GM18508 (cell line): ENCODE measurements at regions not wholly inside any gene's neighbourhood (a gene's known extent, or its start where the extent isn't known, plus 50 kb on each side); places are given as distances from the start of the nearest gene placed in this dataset.
"Not testable (repeated sequence)": the region's sequence is repeated elsewhere in the genome, so short reads cannot be mapped to it uniquely, and the experiment has no call there.

Source experiments
- ATAC-seq: cut with Tn5 transposase; IDR thresholded peaks from one replicate; pipeline ENCODE4 v1.9.1; 2021; ENCODE audit warnings: moderate number of reproducible peaks; ENCODE audit not compliant: insufficient read depth, unreplicated experiment

DNA sequence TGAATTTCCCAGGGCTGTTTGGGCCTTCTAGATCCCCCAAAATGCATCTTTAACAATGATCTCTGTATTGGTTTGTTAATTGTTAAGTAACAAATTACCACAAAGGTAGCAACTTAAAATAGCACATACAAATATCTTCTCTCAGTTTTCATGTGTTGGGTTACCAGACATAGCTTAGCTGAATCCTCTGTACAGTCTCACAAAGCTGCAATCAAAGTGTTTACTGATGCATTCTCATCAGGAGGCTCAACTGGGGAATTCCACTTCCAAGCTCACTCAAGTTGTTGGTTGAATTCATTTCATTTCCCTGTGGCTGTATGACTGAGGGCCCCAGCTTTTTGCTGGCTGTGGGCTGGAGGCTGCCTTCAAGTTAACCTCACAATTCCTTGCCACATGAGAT lies 297.6 kb downstream of the RPLP1 start:
- ATAC-seq, result no peak

DNA sequence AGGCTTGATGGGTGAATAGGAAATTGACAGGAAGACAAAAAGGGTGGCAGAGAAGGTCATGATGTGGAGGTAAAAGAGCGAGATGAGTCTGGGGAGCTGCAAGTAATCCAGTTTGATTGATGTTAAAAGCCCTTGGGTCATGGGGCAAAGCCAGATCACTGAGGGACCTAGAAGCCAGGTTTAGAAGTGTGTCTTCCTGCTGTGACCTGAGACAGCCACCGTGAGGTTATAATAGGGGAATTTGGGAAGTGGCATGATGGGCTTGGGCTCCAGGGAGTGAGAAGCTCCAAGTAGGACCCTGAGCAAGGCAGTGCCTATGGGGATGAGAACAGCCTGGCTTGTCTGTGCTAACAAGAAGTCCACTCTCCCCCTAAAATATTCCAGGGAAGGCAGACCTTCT lies 298.5 kb downstream of the RPLP1 start:
- ATAC-seq, result no peak

DNA sequence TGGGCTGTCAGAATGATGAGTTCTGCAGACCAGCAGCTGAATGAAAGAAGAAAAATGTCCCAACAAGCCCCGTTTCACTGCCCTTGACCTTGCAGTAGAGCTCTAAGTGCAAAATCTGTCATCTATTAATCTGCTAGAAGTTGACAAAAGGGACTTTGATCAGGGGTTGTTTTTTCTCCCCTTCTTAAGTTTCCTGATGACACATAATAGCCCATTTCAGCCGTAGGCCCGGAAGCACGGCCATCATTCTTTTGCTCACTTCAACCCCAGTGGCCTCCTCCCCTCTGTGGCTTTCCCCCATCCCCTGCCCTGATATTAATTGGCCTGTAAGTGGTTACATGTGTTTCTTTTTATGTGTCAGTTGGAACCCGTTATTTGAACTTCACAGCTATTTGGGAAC lies 298.9 kb downstream of the RPLP1 start:
- ATAC-seq, result no peak

DNA sequence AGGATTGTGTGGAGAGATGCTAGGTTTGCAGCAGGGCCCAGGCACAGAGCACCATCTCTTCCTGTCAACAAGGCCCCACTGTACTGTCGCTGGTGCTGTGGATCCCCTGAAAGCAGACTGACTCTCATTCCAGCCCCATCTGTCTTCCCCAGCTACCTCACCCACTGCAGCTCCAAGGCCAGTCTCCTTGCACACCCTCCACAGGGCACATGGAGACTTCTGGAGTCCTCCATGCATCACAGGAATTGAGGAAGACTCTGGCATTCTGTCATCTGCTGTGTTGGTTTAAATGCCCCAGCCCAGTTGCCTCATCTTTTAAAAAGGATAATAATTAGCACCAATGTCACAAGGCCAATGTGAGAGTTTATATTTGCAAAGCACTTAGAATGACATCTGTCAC lies 301.2 kb downstream of the RPLP1 start:
- no peak for ATAC-seq

DNA sequence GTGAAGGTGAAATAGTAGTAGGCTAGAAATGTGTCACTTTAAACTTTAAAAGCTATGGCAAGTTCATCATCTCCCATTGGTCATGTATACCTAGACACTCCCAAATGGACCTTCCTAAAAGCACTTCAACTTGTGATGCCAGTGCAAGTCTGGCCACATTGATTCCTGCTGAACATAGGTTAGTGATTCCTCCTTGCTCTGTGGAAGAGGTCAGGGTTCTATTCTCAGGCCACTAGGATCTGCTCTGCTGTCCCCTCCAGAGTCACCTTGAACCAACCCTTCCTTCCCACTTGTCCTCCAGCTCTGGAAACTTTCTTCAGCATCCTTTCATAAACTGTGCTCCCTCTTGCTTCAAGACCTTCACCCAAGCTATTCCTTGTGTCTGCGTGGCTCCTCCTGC lies 301.7 kb downstream of the RPLP1 start:
- no peak for ATAC-seq

DNA sequence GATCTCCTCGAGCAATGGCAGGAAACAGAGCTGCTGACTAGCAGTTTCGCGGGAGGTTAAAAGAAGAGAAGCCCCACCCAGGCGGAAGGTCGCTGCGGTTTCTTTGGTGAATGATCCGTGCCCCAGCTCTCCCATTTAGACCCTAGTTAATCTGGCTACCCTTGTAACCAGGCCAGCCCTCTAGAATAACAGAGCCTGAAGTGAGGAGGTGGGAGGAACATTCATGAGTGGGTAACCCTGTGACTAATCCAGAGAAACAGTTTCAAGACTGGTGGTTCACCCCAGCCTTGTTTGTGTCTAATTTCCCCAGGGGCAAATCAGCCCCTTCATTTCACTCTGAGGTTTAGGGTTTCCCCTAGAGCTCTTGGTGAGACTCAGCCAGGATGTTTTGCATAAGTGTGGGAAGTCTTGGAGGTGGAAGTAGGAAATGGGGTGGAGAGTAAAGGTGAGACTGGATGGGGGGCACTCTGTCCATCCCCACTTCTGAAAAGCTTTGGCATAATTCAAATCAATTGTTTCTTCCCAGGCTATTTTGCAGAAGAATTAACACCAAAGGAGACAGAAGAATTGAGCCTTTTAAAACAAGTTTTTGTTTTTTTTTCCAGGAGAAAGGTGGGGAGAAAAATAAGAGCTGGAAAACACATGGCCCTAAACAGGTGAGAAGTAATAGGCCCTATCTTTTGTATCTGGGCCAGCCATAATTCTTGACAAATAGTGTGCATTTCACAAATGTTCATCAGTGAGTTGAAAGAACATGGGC lies 303.1 kb downstream of the RPLP1 start:
- ATAC-seq, result peak; percentile 70

DNA sequence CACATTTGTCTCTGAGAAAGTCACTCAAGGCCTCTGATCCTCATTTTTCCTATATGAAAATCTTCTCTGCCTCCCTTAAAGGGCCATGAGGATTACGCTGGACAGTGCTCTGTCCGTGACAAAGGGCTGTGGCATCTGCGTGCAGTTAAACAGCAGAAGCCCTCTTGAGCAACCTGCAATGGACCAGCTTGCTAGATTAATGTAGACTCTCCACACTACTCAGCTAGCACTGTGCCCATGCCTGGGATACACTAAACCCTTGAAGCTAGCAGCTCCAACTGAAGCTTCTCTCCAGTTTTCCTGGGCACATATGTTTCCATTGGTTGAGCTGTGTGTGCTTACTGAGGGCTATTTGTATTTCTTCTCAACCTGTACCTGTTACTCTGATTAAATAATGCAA lies 303.8 kb downstream of the RPLP1 start:
- no peak for ATAC-seq

DNA sequence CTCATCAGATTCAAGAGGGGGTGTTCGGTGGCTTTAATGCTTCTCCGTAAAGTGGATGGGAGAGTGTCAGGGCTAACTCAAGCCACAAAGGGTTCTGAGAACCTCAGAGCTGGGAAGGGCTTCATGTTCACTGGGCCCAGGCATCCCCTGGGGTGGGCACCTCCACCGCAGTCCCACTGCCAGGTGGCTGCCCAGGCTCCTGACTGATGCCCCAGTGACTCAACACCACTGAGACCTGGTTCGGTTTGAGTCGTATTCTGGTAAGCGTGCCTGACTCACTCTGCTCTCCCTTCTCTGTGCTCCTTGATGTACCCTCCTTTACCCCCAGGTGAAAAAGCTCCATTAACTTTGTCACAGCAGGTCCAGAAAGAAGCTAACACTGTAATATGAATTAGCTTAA lies 304.6 kb downstream of the RPLP1 start:
- no peak for ATAC-seq

DNA sequence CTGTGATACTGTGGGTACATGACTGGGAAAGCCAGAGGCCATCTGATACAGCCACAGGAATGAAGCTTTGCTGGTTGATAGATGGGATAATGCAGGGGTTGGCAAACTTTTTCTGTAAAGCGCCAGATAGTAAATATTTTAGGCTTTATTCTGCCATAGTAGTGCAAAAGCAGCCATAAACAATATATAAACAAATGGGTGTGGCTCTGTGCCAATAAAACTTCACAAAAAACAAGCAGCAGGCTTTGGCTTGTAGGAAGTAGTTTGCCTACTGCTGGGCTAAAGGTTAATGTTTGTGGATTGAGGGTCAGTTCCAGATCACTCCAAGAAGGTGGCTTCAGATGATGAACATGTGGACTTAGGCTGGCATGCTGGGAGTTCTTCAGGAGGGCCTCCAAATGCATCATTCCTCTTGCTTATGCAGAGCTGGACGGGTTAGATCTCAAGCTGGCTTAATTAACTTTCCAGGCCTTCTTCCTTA lies 305.7 kb downstream of the RPLP1 start:
- no peak for ATAC-seq

DNA sequence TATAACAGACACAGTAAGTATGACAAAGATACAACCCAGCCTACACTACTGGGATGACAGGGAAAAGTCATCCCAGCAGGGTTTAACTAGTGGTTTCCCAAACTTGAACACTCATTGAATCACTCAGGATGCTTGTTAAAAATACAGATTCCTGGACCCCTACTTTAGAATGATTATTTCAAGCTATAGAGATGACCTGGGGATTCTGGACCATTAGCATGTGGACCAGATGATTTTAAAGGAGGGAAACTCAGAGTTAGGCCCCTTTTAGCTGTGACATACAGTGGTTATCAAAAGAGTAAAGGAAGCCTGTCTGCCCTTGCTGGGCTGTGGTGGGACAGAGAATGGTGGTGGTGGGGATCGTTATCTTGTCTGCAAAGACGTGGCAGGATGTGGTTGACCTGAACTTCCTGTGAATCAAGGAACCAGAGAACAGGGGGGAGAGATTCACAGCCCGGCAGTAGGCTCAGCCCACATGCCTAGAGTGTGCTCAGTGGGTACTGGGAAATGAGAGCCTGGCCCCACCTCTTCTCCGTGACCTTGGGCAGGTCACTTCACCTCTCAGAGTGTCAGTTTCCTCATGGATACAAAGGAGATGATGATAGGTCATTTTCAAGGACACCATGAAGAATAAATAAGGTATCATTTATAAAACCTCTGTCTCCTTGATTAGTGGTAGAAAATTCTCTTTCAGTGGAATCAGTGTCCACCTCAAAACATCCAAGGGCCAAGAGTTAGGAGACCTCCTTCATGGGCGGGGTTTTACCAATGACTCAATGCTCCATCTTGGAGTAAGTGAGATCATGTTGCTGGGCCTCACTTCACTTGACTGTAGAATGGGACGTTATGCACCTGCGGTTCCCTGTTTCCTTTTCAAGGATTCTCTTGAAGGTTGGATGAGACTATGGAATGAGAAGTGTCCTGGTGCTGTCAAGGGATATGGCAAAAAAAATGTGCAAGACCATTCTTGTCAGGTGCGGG lies 306.5 kb downstream of the RPLP1 start:
- no peak for ATAC-seq

DNA sequence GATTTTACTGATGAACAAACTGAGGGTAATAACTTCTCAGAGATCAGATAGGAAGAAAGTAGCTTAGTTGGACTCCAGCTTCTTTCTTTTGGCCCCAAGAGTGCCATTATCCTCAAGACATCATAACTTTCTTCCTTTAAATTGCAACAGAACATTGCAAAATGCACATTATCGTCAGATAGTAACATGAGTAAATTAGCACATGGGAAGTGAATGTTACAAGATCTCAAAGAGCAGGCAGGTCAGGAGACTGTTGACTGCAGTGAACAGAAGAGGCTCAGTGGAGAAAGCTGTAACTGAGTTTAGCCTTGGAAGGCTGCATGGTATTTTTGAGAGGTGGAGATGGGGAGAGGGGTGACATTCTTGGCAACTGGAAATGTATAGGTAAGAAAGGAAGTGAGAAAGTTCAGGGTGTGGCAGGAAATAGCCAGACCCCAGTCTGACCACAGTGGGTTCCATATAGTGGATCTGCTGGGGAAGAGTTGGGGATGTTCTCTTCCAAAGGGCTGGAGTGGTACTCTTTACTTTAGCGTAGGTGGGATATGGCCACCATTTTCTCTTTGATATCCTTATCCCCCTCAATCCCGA lies 307.7 kb downstream of the RPLP1 start:
- no peak for ATAC-seq

DNA sequence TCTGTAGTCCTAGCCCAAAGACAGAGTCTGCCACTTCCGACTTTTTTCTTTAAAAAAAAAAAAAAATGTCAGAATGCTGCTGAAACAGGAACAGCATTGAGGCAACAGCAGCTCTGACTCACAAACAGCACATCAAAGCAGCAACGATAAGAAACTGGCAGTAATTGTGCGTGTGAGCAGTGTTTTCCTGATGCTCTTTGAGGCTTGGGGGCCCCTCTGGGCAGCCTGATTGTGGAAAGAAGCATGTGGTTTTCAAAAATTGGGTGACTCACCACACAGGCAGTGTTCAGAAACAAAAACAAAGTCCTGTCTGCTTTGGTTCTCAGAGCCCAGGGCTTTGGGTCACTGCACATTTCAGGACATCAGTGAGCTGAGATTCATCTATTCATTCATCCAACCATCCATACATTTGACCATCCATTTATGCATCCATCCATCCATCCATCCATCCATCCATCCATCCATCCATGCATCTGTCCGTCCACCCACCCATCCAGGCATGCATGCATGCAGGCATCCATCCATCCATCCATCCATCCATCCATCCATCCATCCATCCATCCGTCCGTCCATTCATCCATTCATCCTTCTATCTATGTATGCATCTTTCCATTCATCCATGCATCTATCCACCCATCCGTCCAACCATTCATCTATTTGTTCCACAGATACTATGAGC lies 308.4 kb downstream of the RPLP1 start:
- ATAC-seq, result peak; percentile 46

DNA sequence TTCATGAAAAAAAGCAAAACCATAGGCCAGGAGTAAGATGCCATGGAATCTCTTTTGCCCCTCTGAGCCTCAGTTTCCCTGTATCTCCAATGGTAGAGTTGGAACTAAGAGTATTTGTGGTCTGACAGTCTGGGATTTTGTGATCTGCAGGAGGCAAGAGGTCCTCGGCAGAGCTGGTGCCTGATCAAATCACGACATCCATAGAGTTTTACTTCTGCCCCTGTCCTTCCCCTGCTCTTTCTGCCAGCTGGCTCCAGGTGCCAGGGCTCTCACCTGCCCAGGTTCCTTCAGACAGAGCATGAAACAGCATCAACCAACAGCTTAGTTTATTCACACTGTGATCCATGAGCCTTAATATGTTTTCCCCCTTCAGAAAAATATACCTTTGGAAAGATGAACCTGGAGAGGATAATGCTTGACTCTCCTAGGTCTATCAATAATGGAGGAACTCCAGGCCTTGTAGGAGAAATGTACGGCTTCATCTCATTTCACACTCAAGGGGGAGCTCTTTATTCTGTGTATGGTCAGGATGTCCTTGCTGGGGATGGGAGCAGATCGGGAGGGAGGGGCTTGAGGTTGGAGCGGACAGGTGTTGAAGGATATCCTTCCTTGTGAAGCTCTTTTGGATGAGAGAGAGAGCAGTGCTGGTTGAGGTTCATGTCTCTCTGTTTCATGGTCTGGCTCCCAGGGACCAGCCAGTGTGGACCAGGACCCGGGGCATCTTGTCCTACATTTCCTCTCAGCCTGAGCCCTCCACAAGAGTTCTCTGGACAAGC lies 309.9 kb downstream of the RPLP1 start:
- ATAC-seq, result no peak

DNA sequence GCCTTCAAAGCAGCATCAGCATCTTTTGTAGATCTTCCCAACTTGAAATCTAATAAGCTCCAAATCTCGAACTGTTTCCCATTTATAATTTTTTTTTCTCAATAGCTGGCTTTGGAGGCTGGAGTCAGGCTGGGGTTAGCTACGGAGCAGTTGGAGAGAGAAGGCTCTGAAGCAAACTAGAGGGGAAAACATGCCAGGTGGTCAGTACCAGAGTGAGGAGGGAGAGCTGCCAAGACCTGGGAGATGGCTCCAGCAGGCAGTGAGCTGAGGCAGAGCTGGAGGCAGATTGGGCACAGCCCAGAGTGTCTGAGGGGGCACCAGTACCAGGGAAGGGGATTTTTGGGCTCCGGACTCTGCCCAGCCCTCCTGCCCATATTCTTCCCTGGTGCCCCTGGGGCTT lies 311.2 kb downstream of the RPLP1 start:
- ATAC-seq, result no peak

DNA sequence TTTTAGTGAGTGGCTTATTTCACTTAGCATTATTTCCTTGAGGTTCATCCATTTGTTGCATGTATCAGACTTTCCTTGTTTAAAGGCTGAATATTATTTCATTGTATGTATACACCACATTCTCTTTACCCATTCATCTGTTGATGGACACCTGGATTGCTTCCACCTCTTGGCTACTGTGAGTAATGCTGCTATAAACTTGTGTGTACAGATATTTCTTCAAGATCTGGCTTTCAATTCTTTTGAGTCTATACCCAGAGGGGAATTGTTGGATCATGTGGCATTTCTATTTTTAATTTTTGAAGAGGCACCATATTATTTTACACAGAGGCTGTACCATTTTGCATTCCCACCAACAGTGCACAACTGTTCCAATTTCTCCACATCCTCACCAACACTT lies 313.5 kb downstream of the RPLP1 start:
- no peak for ATAC-seq

DNA sequence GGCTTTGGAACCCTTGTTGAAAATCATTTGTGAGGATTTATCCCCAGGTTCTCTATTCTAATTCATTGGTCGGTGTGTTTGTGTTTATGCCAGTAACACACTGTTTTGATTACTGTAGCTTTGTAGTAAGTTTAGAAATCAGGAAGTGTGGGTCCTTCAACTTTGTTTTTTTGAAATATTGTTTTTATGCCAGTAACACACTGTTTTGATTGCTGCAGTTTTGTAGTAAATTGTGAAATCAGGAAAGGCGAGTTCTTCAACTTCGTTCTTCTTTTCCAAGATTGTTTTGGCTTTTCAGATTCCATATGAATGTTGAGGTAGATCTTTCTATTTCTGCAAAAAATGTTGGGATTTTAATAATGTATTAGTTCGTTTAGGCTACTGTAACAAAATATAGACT lies 314.6 kb downstream of the RPLP1 start:
- no peak for ATAC-seq

DNA sequence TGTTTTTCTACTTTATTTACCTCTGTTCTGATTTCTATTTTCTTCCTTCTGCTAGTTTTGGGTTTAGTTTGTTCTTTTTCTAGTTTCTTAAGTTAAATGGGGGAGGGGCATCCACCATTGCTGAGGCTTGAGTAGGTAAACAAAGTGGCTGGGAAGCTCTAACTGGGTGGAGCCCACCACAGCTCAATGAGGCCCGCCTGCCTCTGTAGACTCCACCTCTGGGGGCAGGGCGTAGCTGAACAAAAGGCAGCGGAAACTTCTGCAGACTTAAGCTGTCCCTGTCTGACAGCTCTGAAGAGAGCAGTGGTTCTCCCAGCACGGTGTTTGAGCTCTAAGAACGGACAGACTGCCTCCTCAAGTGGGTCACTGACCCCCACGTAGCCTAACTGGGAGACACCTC lies 316.7 kb downstream of the RPLP1 start:
- not testable (repeated sequence) for ATAC-seq

DNA sequence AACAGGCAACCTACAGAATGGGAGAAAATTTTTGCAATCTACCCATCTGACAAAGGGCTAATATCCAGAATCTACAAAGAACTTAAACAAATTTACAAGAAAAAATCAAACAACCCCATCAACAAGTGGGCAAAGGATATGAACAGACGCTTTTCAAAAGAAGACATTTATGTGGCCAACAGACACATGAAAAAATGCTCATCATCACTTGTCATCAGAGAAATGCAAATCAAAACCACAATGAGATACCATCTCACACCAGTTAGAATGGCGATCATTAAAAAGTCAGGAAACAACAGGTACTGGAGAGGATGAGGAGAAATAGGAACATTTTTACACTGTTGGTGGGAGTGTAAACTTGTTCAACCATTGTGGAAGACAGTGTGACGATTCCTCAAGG lies 321.6 kb downstream of the RPLP1 start:
- ATAC-seq, result not testable (repeated sequence)

DNA sequence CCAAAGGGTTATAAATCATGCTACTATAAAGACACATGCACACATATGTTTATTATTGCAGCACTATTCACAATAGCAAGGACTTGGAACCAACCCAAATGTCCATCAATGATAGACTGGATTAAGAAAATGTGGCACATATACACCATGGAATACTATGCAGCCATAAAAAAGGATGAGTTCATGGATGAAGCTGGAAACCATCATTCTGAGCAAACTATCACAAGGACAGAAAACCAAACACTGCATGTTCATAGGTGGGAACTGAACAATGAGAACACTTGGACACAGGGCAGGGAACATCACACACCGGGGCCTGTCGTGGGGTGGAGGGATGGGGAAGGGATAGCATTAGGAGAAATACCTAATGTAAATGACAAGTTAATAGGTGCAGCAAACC lies 322.1 kb downstream of the RPLP1 start:
- ATAC-seq, result not testable (repeated sequence)

DNA sequence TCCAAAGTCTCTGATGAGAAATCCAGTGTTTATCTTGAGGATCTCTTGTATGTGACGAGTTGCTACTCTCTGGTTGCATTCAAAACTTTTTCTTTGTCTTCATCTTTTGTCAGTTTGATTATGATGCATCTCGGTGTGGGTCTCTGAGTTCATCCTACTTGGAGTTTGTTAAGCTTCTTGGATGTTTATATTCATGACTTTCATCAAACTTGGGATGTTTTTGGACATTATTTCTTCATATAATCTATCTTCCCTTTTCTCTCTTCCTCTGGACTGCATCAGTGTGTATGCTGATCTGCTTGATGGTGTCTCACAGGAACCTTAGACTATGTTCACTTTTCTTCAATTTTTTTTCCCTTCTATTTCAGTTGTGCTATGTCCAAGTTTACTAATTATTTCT lies 320.4 kb downstream of the TLE3 start:
- ATAC-seq, result no peak
